Activated CD8-positive, alpha-beta T cell treated with anti-CD3 and anti-CD28 coated beads for 36 hours (primary cell): ENCODE measurements at regions not wholly inside any gene's neighbourhood (a gene's known extent, or its start where the extent isn't known, plus 50 kb on each side); places are given as distances from the start of the nearest gene placed in this dataset.

Experiments used
- ATAC-seq: fragments of 200-7000 bp; cut with Tn5 transposase; one replicate; pipeline ENCODE4 v1.10.0; 2021; ENCODE audit warnings: mild to moderate bottlenecking, moderate library complexity
- CTCF ChIA-PET: fragments of 350-600 bp; sonication (Branson Sonifier 250); formaldehyde crosslinking; loops from one replicate; lab custom pipeline; 2021; ENCODE audit warnings: antibody characterized with exemption; lab: Charles Lee
- POLR2A ChIA-PET: fragments of 350-600 bp; sonication (Branson Sonifier 250); formaldehyde crosslinking; loops from one replicate; lab custom pipeline; 2021; ENCODE audit warnings: antibody characterized with exemption; lab: Charles Lee
- DNase-seq: peaks from one replicate; pipeline ENCODE4 v3.0.0-alpha.2; 2020
- H3K27ac Mint-ChIP-seq: one replicate; pipeline ENCODE4 v1.8.0; 2021; ENCODE audit warnings: mild to moderate bottlenecking, mixed read lengths
- H3K27me3 Mint-ChIP-seq: one replicate; pipeline ENCODE4 v1.8.0; 2021; ENCODE audit warnings: mixed read lengths
- H3K36me3 Mint-ChIP-seq: one replicate; pipeline ENCODE4 v1.8.0; 2021; ENCODE audit warnings: low read depth, mixed read lengths
- H3K4me1 Mint-ChIP-seq: one replicate; pipeline ENCODE4 v1.8.0; 2021; ENCODE audit warnings: low read depth, mixed read lengths
- H3K4me3 Mint-ChIP-seq: one replicate; pipeline ENCODE4 v1.8.0; 2021; ENCODE audit warnings: mild to moderate bottlenecking, moderate library complexity, mixed read lengths
- H3K9me3 Mint-ChIP-seq: one replicate; pipeline ENCODE4 v1.8.0; 2021; ENCODE audit warnings: mixed read lengths
- CTCF ChIP-seq: fragments of 200-600 bp; IDR thresholded peaks from one replicate; pipeline ENCODE4 v1.8.0; 2022; ENCODE audit warnings: antibody characterized with exemption, mild to moderate bottlenecking
- intact Hi-C: fragments of 100-400 bp; cut with micrococcal nuclease; formaldehyde crosslinking; loops from one replicate; pipeline ENCODE4 v1.10.0; 2022

GRCh38 chr2:236855866-236856847 is 229.5 kb upstream of the COPS8 start:
- peaks cover 1% of the 10 kb centered on the region for H3K9me3 Mint-ChIP-seq
- H3K36me3 Mint-ChIP-seq, result no peaks in the 10 kb centered on the region
- H3K27me3 Mint-ChIP-seq, result peaks cover 1% of the 10 kb centered on the region
- H3K4me1 Mint-ChIP-seq, result no peaks in the 10 kb centered on the region
- no peak for ATAC-seq
- ChIA-PET POLR2A (no interaction called here), CTCF (no interaction called here)
- no peak for TF ChIP-seq CTCF
- no peak overlapping the region for H3K4me3 Mint-ChIP-seq
- intact Hi-C loops, result no loop called here
- no peak overlapping the region for H3K27ac Mint-ChIP-seq
- DNase-seq, result no peak

- DNase-seq (no peak), ATAC-seq (no peak)
- Mint-ChIP-seq H3K27me3 (peaks cover 1% of the 10 kb centered on the region), H3K4me1 (no peaks in the 10 kb centered on the region), H3K27ac (no peak overlapping the region), H3K9me3 (peaks cover 1% of the 10 kb centered on the region), H3K36me3 (no peaks in the 10 kb centered on the region), H3K4me3 (no peak overlapping the region)
- no peak for TF ChIP-seq CTCF
- CTCF ChIA-PET, result no interaction called here
- intact Hi-C loops, result no loop called here
- POLR2A ChIA-PET, result no interaction called here
These were observed 228.8 kb upstream of the COPS8 start for GRCh38 chr2:236856848-236857235.

- no peak for ATAC-seq
- TF ChIP-seq CTCF, result no peak
- H3K36me3 Mint-ChIP-seq, result no peaks in the 10 kb centered on the region
- ChIA-PET CTCF (no interaction called here), POLR2A (no interaction called here)
- no peak overlapping the region for H3K4me3 Mint-ChIP-seq
- peaks cover 1% of the 10 kb centered on the region for H3K27me3 Mint-ChIP-seq
- no peak for DNase-seq
- no peak overlapping the region for H3K27ac Mint-ChIP-seq
- peaks cover 1% of the 10 kb centered on the region for H3K9me3 Mint-ChIP-seq
- intact Hi-C loops, result no loop called here
- no peaks in the 10 kb centered on the region for H3K4me1 Mint-ChIP-seq
These were observed 228.4 kb upstream of the COPS8 start for GRCh38 chr2:236857246-236857645.

- POLR2A ChIA-PET, result no interaction called here
- Mint-ChIP-seq H3K36me3 (no peaks in the 10 kb centered on the region), H3K27ac (no peak overlapping the region), H3K27me3 (peaks cover 1% of the 10 kb centered on the region), H3K9me3 (peaks cover 1% of the 10 kb centered on the region), H3K4me1 (no peaks in the 10 kb centered on the region), H3K4me3 (no peak overlapping the region)
- TF ChIP-seq CTCF, result no peak
- DNase-seq (no peak), ATAC-seq (no peak)
- CTCF ChIA-PET, result no interaction called here
- intact Hi-C loops, result no loop called here
These were observed 227.9 kb upstream of the COPS8 start for GRCh38 chr2:236857781-236858180.

DNA sequence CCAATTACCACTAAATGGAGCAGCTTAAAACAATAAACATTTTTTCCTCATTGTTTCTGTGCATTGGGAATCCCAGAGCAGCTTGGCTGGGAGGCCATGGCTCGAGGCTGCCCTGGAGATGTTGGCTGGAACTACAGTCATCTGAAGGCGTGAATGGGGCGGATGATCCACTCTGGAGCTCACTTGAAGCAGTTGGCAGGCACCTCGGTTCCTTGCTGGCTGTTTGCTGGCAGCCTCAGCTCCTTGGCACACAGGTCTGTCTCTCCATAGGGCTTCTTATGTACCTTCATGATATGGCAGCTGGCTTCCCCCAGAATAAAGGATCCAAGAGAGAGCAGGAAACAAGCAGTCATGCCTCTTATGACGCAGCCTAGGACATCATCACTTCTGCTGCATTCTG is 227.0 kb upstream of the COPS8 start:
- no peaks in the 10 kb centered on the region for H3K4me1 Mint-ChIP-seq
- ChIA-PET CTCF (no interaction called here), POLR2A (no interaction called here)
- ATAC-seq (no peak), DNase-seq (no peak)
- no peak overlapping the region for H3K4me3 Mint-ChIP-seq
- peaks cover 1% of the 10 kb centered on the region for H3K9me3 Mint-ChIP-seq
- H3K36me3 Mint-ChIP-seq, result no peaks in the 10 kb centered on the region
- TF ChIP-seq CTCF, result no peak
- H3K27ac Mint-ChIP-seq, result no peak overlapping the region
- peaks cover 1% of the 10 kb centered on the region for H3K27me3 Mint-ChIP-seq
- intact Hi-C loops, result no loop called here
